HepG2 (cell line): ENCODE measurements at regions not wholly inside any gene's neighbourhood (a gene's known extent, or its start where the extent isn't known, plus 50 kb on each side); places are given as distances from the start of the nearest gene placed in this dataset.
"Not testable (repeated sequence)": the region's sequence is repeated elsewhere in the genome, so short reads cannot be mapped to it uniquely, and the experiment has no call there.

Experiments used
- ATAC-seq: fragments of 200-7000 bp; cut with Tn5 transposase; 3 replicates; pipeline ENCODE4 v1.9.1; 2020; ENCODE audit warnings: mild to moderate bottlenecking, moderate library complexity
- BruUV-seq: library from RNA; stranded (reverse); fragments of 400-500 nt; replicated peaks from 2 replicates; lab custom pipeline; 2021; lab: Mats Ljungman, UMichigan
- CTCF ChIA-PET: fragments of 300-600 bp; formaldehyde crosslinking; extraction: SDS; loops from one replicate; lab custom pipeline; 2021; ENCODE audit warnings: low total read pairs, inconsistent platforms, low intra/inter-chr PET ratio; lab: Yijun Ruan, JAX
- POLR2A ChIA-PET: fragments of 350-600 bp; sonication (Branson Sonifier 250); formaldehyde crosslinking; loops from one replicate; lab custom pipeline; 2020; ENCODE audit warnings: antibody characterized with exemption, inconsistent platforms; lab: Yijun Ruan, JAX
- DNase-seq: peaks from one replicate; pipeline ENCODE4 v3.0.0-alpha.2; 2015; ENCODE audit warnings: low spot score
- FAIRE-seq: peaks from 3 replicates; lab custom pipeline; 2011; peaks lifted over from hg19 to GRCh38; lab: Jason Lieb, UNC
- H2AFZ ChIP-seq: one replicate; pipeline ENCODE4 v1.6.1; 2011; ENCODE audit warnings: low read length, inconsistent platforms
- H3K27ac ChIP-seq: fragments of 300-600 bp; 3 replicates; pipeline ENCODE4 v1.8.0; 2011; ENCODE audit warnings: mixed run types, mild to moderate bottlenecking, mixed read lengths, low read length, inconsistent platforms; ENCODE audit not compliant: insufficient read depth; ENCODE audit errors: extremely low read length
- H3K27me3 ChIP-seq, 2 experiments: fragments of 200-600 bp in 1 of 2; 2 replicates in 1 of 2; 3 replicates in 1 of 2; pipeline versions ENCODE4 v1.6.0 to v1.8.0; 2011; ENCODE audit warnings: low read length in 2 of 2, mild to moderate bottlenecking in 2 of 2, moderate library complexity in 2 of 2, inconsistent platforms in 1 of 2; ENCODE audit not compliant: insufficient read depth in 2 of 2, control insufficient read depth in 1 of 2
- H3K36me3 ChIP-seq, 2 experiments: fragments of 200-600 bp in 1 of 2; replicated peaks in 1 of 2; 2 replicates in 1 of 2; 3 replicates in 1 of 2; pipeline versions ENCODE4 v1.5.1 to v1.8.0; 2011; ENCODE audit warnings: low read length in 2 of 2, inconsistent platforms in 1 of 2; ENCODE audit not compliant: insufficient read depth in 2 of 2, control insufficient read depth in 1 of 2
- H3K4me1 ChIP-seq: 2 replicates; pipeline ENCODE4 v1.5.1; 2012; ENCODE audit warnings: low read length, inconsistent platforms; ENCODE audit not compliant: insufficient read depth
- H3K4me2 ChIP-seq: 2 replicates; pipeline ENCODE4 v1.6.0; 2011; ENCODE audit warnings: low read depth, low read length, inconsistent platforms
- H3K4me3 ChIP-seq, 3 experiments: fragments of 200-600 bp in 1 of 3; sonication (generic), shearing (Covaris generic) in 1 of 3; replicated peaks in 1 of 3; 2 replicates each; pipeline ENCODE4 v1.5.1; 2011 to 2016; ENCODE audit warnings: low read length in 3 of 3, inconsistent platforms in 2 of 3, low read depth in 2 of 3, mild to moderate bottlenecking in 2 of 3, control low read depth in 1 of 3, mixed read lengths in 1 of 3; ENCODE audit not compliant: insufficient read depth in 1 of 3
- H3K79me2 ChIP-seq: one replicate; pipeline ENCODE4 v1.6.1; 2011; ENCODE audit warnings: low read length, inconsistent platforms; ENCODE audit not compliant: insufficient read depth
- H3K9ac ChIP-seq: 2 replicates; pipeline ENCODE4 v1.6.0; 2011; ENCODE audit warnings: mild to moderate bottlenecking, low read depth, low read length, inconsistent platforms; ENCODE audit not compliant: insufficient read depth
- H3K9me3 ChIP-seq: 2 replicates; pipeline ENCODE4 v1.5.1; 2012; ENCODE audit warnings: mild to moderate bottlenecking, low read length
- H4K20me1 ChIP-seq: 2 replicates; pipeline ENCODE4 v1.6.0; 2011; ENCODE audit warnings: inconsistent platforms, mild to moderate bottlenecking, low read length, moderate library complexity; ENCODE audit not compliant: insufficient read depth
- WGBS: methylation state at CpG from one replicate; pipeline ENCODE4 v1.1.6; 2017; ENCODE audit warnings: low lambda C conversion rate; 5-methylcytosine and 5-hydroxymethylcytosine counted together
- in situ Hi-C: cut with HindIII; loops from 2 replicates; pipeline ENCODE4 v1.10.0; 2017; ENCODE audit warnings: low pct_unique_long_range_greater_than_20kb; ENCODE audit not compliant: extremely low pct_ligation_motif_present
- intact Hi-C: fragments of 100-400 bp; cut with micrococcal nuclease; formaldehyde crosslinking; loops from one replicate; pipeline ENCODE4 v1.10.0; 2022; ENCODE audit not compliant: unreplicated experiment

- H3K27me3 ChIP-seq, H3K36me3 ChIP-seq, H4K20me1 ChIP-seq, ATAC-seq, BruUV-seq, H2AFZ ChIP-seq, H3K9ac ChIP-seq, H3K4me2 ChIP-seq, H3K27ac ChIP-seq, in situ Hi-C loops, FAIRE-seq, intact Hi-C loops, H3K79me2 ChIP-seq, POLR2A ChIA-PET, CTCF ChIA-PET, H3K4me3 ChIP-seq, DNase-seq, H3K4me1 ChIP-seq: not testable (repeated sequence)
- 45% methylated on average over 4 of the region's 4 CpGs for WGBS
- H3K9me3 ChIP-seq: peaks cover 56% of the 10 kb centered on the region
These were observed 808.7 kb downstream of the SLC6A15 start for GRCh38 chr12:84103886-84104285.

DNA sequence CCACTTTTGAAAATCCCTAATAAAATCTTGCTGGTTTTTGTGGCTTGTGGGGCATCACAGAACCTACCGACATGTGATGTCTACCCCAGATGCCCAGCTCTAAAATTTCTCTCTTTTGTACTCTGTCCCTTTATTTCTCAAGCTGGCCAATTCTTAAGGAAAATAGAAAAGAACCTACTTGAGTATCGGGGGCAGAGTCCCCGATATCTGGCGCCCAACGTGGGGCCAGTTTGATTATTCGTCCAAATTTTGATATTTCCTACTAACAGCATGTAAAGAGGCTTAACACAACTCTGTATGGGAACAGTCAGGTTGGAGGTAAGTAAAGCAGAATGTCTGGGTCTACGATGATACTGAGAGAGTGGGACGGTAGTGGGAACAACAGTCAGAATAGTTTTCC, 810.6 kb downstream of the SLC6A15 start:
- H3K27me3 ChIP-seq, H3K4me2 ChIP-seq, CTCF ChIA-PET, H3K27ac ChIP-seq, FAIRE-seq, BruUV-seq, H3K9ac ChIP-seq, DNase-seq, ATAC-seq, in situ Hi-C loops, H3K79me2 ChIP-seq, H3K36me3 ChIP-seq, H2AFZ ChIP-seq, intact Hi-C loops, POLR2A ChIA-PET, H4K20me1 ChIP-seq, H3K4me1 ChIP-seq, H3K4me3 ChIP-seq: not testable (repeated sequence)
- WGBS: 19% methylated on average over 8 of the region's 8 CpGs
- H3K9me3 ChIP-seq: peaks cover 64% of the 10 kb centered on the region

GRCh38 chr12:84099591-84099990, 813.0 kb downstream of the SLC6A15 start:
- H3K4me3 ChIP-seq, H3K9ac ChIP-seq, POLR2A ChIA-PET, in situ Hi-C loops, ATAC-seq, H3K4me2 ChIP-seq, H3K4me1 ChIP-seq, H3K27ac ChIP-seq, CTCF ChIA-PET, H3K36me3 ChIP-seq, BruUV-seq, H4K20me1 ChIP-seq, H2AFZ ChIP-seq, H3K79me2 ChIP-seq, H3K27me3 ChIP-seq, FAIRE-seq, intact Hi-C loops: not testable (repeated sequence)
- H3K9me3 ChIP-seq: peaks cover 68% of the 10 kb centered on the region
- 6% methylated on average over 1 of the region's 1 CpG for WGBS
- DNase-seq: peak; percentile 56
